Tibial nerve (tissue), 4 donors: ENCODE measurements at regions not wholly inside any gene's neighbourhood (a gene's known extent, or its start where the extent isn't known, plus 50 kb on each side); places are given as distances from the start of the nearest gene placed in this dataset.

Experiments
- EP300 ChIP-seq, 2 donors: sonication (generic); formaldehyde crosslinking; IDR thresholded peaks; one replicate each; pipeline ENCODE4 v1.6.1; 2017; ENCODE audit warnings: antibody characterized with exemption in 2 of 2, mild to moderate bottlenecking in 1 of 2
- POLR2A ChIP-seq, 2 donors: fragments of 450-650 bp; IDR thresholded peaks; one replicate each; pipeline ENCODE4 v1.6.1; 2017; ENCODE audit warnings: antibody characterized with exemption in 2 of 2, mild to moderate bottlenecking in 2 of 2, moderate library complexity in 2 of 2
- TF ChIP-seq, protein P1 (sequence below), 5 experiments: fragments of 200-600 bp in 3 of 5; fragments of 450-650 bp in 2 of 5; sonication (generic) in 3 of 5; IDR thresholded peaks; one replicate each; pipeline ENCODE4 v1.5.1; 2016 to 2019; ENCODE audit warnings: antibody characterized with exemption in 5 of 5, mild to moderate bottlenecking in 3 of 5, moderate library complexity in 2 of 5

DNA sequence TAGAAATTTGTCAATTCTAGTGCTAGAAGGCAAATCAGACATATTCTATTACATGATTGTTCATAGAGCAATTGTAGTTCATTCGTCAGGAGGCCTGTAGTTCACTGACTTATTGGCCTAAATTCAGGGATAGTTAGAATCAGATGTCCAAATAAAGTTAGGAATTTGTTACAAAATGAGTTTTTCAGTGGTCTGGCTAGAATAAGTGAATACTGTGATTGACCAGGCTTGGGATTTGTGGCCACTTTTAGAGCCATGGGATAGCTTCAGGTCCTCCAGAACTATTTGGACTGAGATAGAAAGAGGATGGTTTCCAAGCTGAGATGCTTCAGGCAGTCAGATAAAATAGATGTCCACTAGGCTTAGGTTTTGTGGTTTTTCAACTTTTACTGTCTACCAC is 199.1 kb upstream of the MPDZ start:
- TF ChIP-seq, protein P1, sequence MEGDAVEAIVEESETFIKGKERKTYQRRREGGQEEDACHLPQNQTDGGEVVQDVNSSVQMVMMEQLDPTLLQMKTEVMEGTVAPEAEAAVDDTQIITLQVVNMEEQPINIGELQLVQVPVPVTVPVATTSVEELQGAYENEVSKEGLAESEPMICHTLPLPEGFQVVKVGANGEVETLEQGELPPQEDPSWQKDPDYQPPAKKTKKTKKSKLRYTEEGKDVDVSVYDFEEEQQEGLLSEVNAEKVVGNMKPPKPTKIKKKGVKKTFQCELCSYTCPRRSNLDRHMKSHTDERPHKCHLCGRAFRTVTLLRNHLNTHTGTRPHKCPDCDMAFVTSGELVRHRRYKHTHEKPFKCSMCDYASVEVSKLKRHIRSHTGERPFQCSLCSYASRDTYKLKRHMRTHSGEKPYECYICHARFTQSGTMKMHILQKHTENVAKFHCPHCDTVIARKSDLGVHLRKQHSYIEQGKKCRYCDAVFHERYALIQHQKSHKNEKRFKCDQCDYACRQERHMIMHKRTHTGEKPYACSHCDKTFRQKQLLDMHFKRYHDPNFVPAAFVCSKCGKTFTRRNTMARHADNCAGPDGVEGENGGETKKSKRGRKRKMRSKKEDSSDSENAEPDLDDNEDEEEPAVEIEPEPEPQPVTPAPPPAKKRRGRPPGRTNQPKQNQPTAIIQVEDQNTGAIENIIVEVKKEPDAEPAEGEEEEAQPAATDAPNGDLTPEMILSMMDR (IDR thresholded peaks at IDR 0.05), result no peak
- TF ChIP-seq POLR2A (IDR thresholded peaks at IDR 0.05) (no peak), EP300 (IDR thresholded peaks at IDR 0.05) (peak in 1 of 2 donors; percentile 46)
